ENCODE measurements at regions not wholly inside any gene's neighbourhood (a gene's known extent, or its start where the extent isn't known, plus 50 kb on each side); places are given as distances from the start of the nearest gene placed in this dataset.
"Not testable (repeated sequence)": the region's sequence is repeated elsewhere in the genome, so short reads cannot be mapped to it uniquely, and the experiment has no call there.

DNA sequence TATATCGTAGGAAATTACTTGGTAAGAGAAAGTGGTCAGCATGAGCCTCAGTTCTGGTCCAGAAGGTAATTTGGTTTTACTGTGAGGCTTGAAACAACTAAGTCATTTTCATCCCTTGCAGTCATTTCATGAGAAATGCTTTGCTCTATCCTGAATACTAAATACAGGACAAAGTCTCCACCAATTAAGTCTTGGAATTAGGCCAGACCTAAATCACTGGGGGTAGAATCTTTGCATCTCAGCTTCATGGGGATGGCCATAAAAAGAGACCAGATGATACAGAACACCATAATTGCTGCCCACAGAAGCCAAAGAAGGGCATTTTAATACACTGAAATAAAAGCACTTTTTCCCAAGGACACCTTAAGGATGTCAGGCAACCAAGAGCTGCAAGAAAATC lies 277.9 kb upstream of the DCN start:
- Histone ChIP-seq H3F3A (ENCODE audit: insufficient read depth, low read length) (no peaks in the 10 kb centered on the region), H3K4me3 (ENCODE audit: low read length) (no peak overlapping the region), H3K9me3 (replicated peaks; ENCODE audit: insufficient read depth, low read length) (no peaks in the 10 kb centered on the region), H3K4me2 (ENCODE audit: low read depth, low read length) (no peak overlapping the region), H3K9me2 (replicated peaks; ENCODE audit: insufficient read depth, low read length) (no peaks in the 10 kb centered on the region), H3K27ac (ENCODE audit: low read length) (no peak overlapping the region), H3K4me1 (ENCODE audit: low read length) (no peaks in the 10 kb centered on the region), H3K27me3 (replicated peaks; ENCODE audit: insufficient read depth, low read length) (no peaks in the 10 kb centered on the region), H3K36me3 (replicated peaks; ENCODE audit: insufficient read depth, low read length) (no peaks in the 10 kb centered on the region), H3K9ac (ENCODE audit: low read length) (no peak overlapping the region), H2AFZ (ENCODE audit: low read length) (no peak overlapping the region), H3K79me2 (ENCODE audit: low read length) (no peaks in the 10 kb centered on the region), H4K20me1 (ENCODE audit: insufficient read depth, low read length) (no peaks in the 10 kb centered on the region)
- DNase-seq = no peak
- TF ChIP-seq EZH2phosphoT487 (IDR thresholded peaks at IDR 0.05; ENCODE audit: low read length) (no peak), EZH2 (optimal IDR thresholded peaks at IDR 0.05; ENCODE audit: low read depth, low read length) (no peak), CTCF (IDR thresholded peaks at IDR 0.05; ENCODE audit: low read length) (no peak)

- Histone ChIP-seq H2AFZ (ENCODE audit: low read length) (no peak overlapping the region), H3K9ac (ENCODE audit: low read length) (no peak overlapping the region), H3K9me3 (replicated peaks; ENCODE audit: insufficient read depth, low read length) (no peaks in the 10 kb centered on the region), H3F3A (ENCODE audit: insufficient read depth, low read length) (no peaks in the 10 kb centered on the region), H3K27ac (ENCODE audit: low read length) (no peak overlapping the region), H3K27me3 (replicated peaks; ENCODE audit: insufficient read depth, low read length) (no peaks in the 10 kb centered on the region), H3K79me2 (ENCODE audit: low read length) (no peaks in the 10 kb centered on the region), H3K4me2 (ENCODE audit: low read depth, low read length) (no peak overlapping the region), H3K4me1 (ENCODE audit: low read length) (no peaks in the 10 kb centered on the region), H4K20me1 (ENCODE audit: insufficient read depth, low read length) (no peaks in the 10 kb centered on the region), H3K9me2 (replicated peaks; ENCODE audit: insufficient read depth, low read length) (no peaks in the 10 kb centered on the region), H3K4me3 (ENCODE audit: low read length) (no peak overlapping the region), H3K36me3 (replicated peaks; ENCODE audit: insufficient read depth, low read length) (no peaks in the 10 kb centered on the region)
- TF ChIP-seq CTCF (IDR thresholded peaks at IDR 0.05; ENCODE audit: low read length) (no peak), EZH2phosphoT487 (IDR thresholded peaks at IDR 0.05; ENCODE audit: low read length) (no peak), EZH2 (optimal IDR thresholded peaks at IDR 0.05; ENCODE audit: low read depth, low read length) (no peak)
- DNase-seq = no peak
Observed at GRCh38 chr12:91455321-91455720, 272.7 kb upstream of the DCN start.

GRCh38 chr12:91454179-91454578 lies 271.6 kb upstream of the DCN start:
- DNase-seq = no peak
- H3K36me3 ChIP-seq (replicated peaks; ENCODE audit: insufficient read depth, low read length) = no peaks in the 10 kb centered on the region
- H3K27me3 ChIP-seq (replicated peaks; ENCODE audit: insufficient read depth, low read length) = no peaks in the 10 kb centered on the region
- no peak for TF ChIP-seq CTCF (IDR thresholded peaks at IDR 0.05; ENCODE audit: low read length)
- no peak overlapping the region for H3K4me3 ChIP-seq (ENCODE audit: low read length)
- H3K9ac ChIP-seq (ENCODE audit: low read length) = no peak overlapping the region
- H3K9me2 ChIP-seq (replicated peaks; ENCODE audit: insufficient read depth, low read length) = no peaks in the 10 kb centered on the region
- no peaks in the 10 kb centered on the region for H3K79me2 ChIP-seq (ENCODE audit: low read length)
- no peaks in the 10 kb centered on the region for H4K20me1 ChIP-seq (ENCODE audit: insufficient read depth, low read length)
- H3K4me2 ChIP-seq (ENCODE audit: low read depth, low read length) = no peak overlapping the region
- no peak overlapping the region for H2AFZ ChIP-seq (ENCODE audit: low read length)
- H3K9me3 ChIP-seq (replicated peaks; ENCODE audit: insufficient read depth, low read length) = no peaks in the 10 kb centered on the region
- H3F3A ChIP-seq (ENCODE audit: insufficient read depth, low read length) = no peaks in the 10 kb centered on the region
- no peak overlapping the region for H3K27ac ChIP-seq (ENCODE audit: low read length)
- H3K4me1 ChIP-seq (ENCODE audit: low read length) = no peaks in the 10 kb centered on the region

DNA sequence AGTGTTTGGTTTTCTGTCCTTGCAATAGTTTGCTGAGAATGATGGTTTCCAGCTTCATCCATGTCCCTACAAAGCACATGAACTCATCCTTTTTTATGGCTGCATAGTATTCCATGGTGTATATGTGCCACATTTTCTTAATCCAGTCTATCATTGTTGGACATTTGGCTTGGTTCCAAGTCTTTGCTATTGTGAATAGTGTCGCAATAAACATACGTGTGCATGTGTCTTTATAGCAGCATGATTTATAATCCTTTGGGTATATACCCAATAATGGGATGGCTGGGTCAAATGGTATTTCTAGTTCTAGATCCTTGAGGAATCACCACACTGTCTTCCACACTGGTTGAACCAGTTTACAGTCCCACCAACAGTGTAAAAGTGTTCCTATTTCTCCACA lies 269.8 kb upstream of the DCN start:
- not testable (repeated sequence) for H3K4me3 ChIP-seq (ENCODE audit: low read length); H3K79me2 ChIP-seq (ENCODE audit: low read length); H3K4me2 ChIP-seq (ENCODE audit: low read depth, low read length); H3K27ac ChIP-seq (ENCODE audit: low read length); H3K9me3 ChIP-seq (replicated peaks; ENCODE audit: insufficient read depth, low read length); H2AFZ ChIP-seq (ENCODE audit: low read length); H3K36me3 ChIP-seq (replicated peaks; ENCODE audit: insufficient read depth, low read length); H3K9ac ChIP-seq (ENCODE audit: low read length); H3K4me1 ChIP-seq (ENCODE audit: low read length); H3F3A ChIP-seq (ENCODE audit: insufficient read depth, low read length); DNase-seq; H3K27me3 ChIP-seq (replicated peaks; ENCODE audit: insufficient read depth, low read length); H3K9me2 ChIP-seq (replicated peaks; ENCODE audit: insufficient read depth, low read length); H4K20me1 ChIP-seq (ENCODE audit: insufficient read depth, low read length)
